BE2C (cell line): ENCODE measurements at regions not wholly inside any gene's neighbourhood (a gene's known extent, or its start where the extent isn't known, plus 50 kb on each side); places are given as distances from the start of the nearest gene placed in this dataset.

ENCODE experiments used
- DNase-seq: peaks from one replicate; pipeline ENCODE4 v3.0.0-alpha.2; 2020
- H3K27me3 ChIP-seq: fragments of 250-450 bp; sonication (Bioruptor Pico); 2 replicates; pipeline ENCODE4 v1.5.1; 2020; ENCODE audit warnings: mild to moderate bottlenecking
- H3K36me3 ChIP-seq: fragments of 250-450 bp; sonication (Bioruptor Pico); 2 replicates; pipeline ENCODE4 v1.5.1; 2020; ENCODE audit warnings: mild to moderate bottlenecking
- H3K4me1 ChIP-seq: fragments of 250-450 bp; sonication (Bioruptor Pico); 2 replicates; pipeline ENCODE4 v1.5.1; 2020
- H3K4me3 ChIP-seq: 2 replicates; pipeline ENCODE4 v1.5.1; 2011; ENCODE audit warnings: low read depth, low read length
- H3K9me3 ChIP-seq: fragments of 250-450 bp; sonication (Bioruptor Pico); 2 replicates; pipeline ENCODE4 v1.5.1; 2020
- TF ChIP-seq, protein P1 (sequence below): IDR thresholded peaks from 2 replicates; pipeline ENCODE4 v1.5.1; 2012; ENCODE audit warnings: mild to moderate bottlenecking, low read depth, low read length

GRCh38 chr13:103573446-103573845 is 507.2 kb upstream of the SLC10A2 start:
- TF ChIP-seq, protein P1, sequence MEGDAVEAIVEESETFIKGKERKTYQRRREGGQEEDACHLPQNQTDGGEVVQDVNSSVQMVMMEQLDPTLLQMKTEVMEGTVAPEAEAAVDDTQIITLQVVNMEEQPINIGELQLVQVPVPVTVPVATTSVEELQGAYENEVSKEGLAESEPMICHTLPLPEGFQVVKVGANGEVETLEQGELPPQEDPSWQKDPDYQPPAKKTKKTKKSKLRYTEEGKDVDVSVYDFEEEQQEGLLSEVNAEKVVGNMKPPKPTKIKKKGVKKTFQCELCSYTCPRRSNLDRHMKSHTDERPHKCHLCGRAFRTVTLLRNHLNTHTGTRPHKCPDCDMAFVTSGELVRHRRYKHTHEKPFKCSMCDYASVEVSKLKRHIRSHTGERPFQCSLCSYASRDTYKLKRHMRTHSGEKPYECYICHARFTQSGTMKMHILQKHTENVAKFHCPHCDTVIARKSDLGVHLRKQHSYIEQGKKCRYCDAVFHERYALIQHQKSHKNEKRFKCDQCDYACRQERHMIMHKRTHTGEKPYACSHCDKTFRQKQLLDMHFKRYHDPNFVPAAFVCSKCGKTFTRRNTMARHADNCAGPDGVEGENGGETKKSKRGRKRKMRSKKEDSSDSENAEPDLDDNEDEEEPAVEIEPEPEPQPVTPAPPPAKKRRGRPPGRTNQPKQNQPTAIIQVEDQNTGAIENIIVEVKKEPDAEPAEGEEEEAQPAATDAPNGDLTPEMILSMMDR, result no peak
- H3K36me3 ChIP-seq, result no peaks in the 10 kb centered on the region
- no peak for DNase-seq
- H3K4me3 ChIP-seq, result no peak overlapping the region
- H3K9me3 ChIP-seq, result no peaks in the 10 kb centered on the region
- H3K27me3 ChIP-seq, result no peaks in the 10 kb centered on the region
- H3K4me1 ChIP-seq, result no peaks in the 10 kb centered on the region

GRCh38 chr13:103568314-103568713 is 502.1 kb upstream of the SLC10A2 start:
- TF ChIP-seq, protein P1, result no peak
- H3K27me3 ChIP-seq, result no peaks in the 10 kb centered on the region
- no peak for DNase-seq
- no peaks in the 10 kb centered on the region for H3K36me3 ChIP-seq
- H3K4me1 ChIP-seq, result no peaks in the 10 kb centered on the region
- no peak overlapping the region for H3K4me3 ChIP-seq
- H3K9me3 ChIP-seq, result no peaks in the 10 kb centered on the region

DNA sequence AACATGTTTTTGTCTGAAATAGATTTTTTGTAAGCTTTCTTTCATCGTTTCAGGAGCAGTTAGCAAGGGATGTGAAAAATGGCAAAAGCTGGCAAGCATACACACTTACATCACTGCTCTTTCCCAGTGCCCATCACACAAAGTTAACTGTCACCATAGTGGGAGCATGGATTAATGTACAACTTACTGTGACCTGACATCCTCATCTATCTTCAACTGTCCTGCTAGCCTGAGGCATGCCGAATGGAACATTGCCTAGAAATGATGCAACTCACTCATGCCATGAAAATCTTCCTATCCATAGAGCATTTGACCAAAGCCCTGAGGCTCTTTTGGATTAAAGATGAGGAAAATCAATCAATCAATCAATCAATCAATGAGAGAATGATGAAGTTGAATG is 491.7 kb upstream of the SLC10A2 start:
- Histone ChIP-seq H3K9me3 (no peaks in the 10 kb centered on the region), H3K36me3 (no peaks in the 10 kb centered on the region), H3K27me3 (no peaks in the 10 kb centered on the region), H3K4me1 (peaks cover 11% of the 10 kb centered on the region), H3K4me3 (no peak overlapping the region)
- TF ChIP-seq, protein P1, result no peak
- DNase-seq, result peak; percentile 8

GRCh38 chr13:103556681-103557080 is 490.5 kb upstream of the SLC10A2 start:
- TF ChIP-seq, protein P1, result no peak
- DNase-seq, result no peak
- no peaks in the 10 kb centered on the region for H3K36me3 ChIP-seq
- no peak overlapping the region for H3K4me3 ChIP-seq
- H3K4me1 ChIP-seq, result peaks cover 11% of the 10 kb centered on the region
- H3K9me3 ChIP-seq, result no peaks in the 10 kb centered on the region
- H3K27me3 ChIP-seq, result no peaks in the 10 kb centered on the region

DNA sequence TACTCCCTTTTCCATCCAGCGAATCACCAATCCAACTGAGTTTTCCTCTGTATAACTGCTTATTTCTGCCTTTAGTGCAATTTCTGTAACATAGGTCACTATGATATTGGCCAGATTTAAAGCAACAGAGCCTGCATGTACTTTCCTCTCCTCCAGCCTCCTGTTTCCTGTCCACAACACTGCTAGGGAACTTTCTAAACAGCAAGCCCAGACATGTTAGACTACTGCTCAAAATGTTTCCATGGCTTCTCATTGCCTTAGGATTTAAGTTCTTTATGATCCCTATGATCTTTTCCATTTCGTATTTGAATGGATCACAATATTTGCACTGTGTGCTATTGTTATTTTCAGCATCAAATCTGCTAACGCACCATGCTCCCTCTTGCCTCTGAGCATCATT is 481.7 kb upstream of the SLC10A2 start:
- Histone ChIP-seq H3K27me3 (no peaks in the 10 kb centered on the region), H3K36me3 (no peaks in the 10 kb centered on the region), H3K9me3 (no peaks in the 10 kb centered on the region), H3K4me3 (no peak overlapping the region), H3K4me1 (no peaks in the 10 kb centered on the region)
- no peak for DNase-seq
- TF ChIP-seq, protein P1, result no peak

DNA sequence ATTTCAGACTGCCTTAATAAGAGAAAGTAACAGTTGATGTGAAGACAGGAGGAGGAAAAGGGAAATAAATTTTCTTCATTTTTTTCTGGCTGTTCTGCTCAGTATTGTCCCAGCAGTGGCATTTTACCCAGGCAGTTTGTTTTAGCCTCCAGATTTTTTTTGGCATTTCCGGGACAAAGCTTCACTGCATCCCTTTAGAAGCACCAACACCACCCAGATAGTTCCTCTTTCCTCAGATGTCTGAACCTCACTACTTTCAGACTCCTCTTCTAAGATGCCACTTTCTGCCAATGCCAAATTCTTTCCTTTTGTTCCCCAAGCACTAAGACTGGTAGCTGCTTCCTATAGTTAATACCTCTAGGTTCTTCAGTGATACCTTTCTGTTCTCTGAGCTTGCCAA is 480.1 kb upstream of the SLC10A2 start:
- no peaks in the 10 kb centered on the region for H3K4me1 ChIP-seq
- no peak overlapping the region for H3K4me3 ChIP-seq
- no peaks in the 10 kb centered on the region for H3K27me3 ChIP-seq
- H3K9me3 ChIP-seq, result no peaks in the 10 kb centered on the region
- TF ChIP-seq, protein P1, result no peak
- H3K36me3 ChIP-seq, result no peaks in the 10 kb centered on the region
- no peak for DNase-seq
